VCaP (cell line): ENCODE measurements at regions not wholly inside any gene's neighbourhood (a gene's known extent, or its start where the extent isn't known, plus 50 kb on each side); places are given as distances from the start of the nearest gene placed in this dataset.

Source experiments
- H3K27ac ChIP-seq: fragments of 450-650 bp; 2 replicates; pipeline ENCODE4 v1.5.1; 2017
- TF ChIP-seq, protein P1 (sequence below): fragments of 450-650 bp; conservative IDR thresholded peaks from 2 replicates; pipeline ENCODE4 v1.5.1; 2017; ENCODE audit warnings: mild to moderate bottlenecking, moderate library complexity

DNA sequence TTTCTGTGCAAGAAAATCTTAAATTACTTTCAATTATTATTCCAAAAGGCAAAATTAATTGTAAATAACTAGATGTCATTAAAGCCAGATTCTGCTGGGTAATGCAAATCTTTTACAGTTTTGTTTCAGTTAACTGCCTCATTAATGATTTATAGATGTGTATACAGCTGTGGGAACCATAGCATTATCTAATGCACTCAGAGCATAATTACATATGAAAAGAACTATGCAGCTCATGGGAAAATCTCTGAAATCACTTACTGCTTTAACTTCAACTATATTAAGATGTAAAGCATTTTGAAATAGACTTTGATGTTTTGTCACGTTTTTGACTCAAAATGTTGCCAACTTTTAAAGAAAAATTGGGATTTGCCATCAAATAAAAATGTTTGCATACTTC, 630.3 kb upstream of the KLHL4 start:
- TF ChIP-seq, protein P1, sequence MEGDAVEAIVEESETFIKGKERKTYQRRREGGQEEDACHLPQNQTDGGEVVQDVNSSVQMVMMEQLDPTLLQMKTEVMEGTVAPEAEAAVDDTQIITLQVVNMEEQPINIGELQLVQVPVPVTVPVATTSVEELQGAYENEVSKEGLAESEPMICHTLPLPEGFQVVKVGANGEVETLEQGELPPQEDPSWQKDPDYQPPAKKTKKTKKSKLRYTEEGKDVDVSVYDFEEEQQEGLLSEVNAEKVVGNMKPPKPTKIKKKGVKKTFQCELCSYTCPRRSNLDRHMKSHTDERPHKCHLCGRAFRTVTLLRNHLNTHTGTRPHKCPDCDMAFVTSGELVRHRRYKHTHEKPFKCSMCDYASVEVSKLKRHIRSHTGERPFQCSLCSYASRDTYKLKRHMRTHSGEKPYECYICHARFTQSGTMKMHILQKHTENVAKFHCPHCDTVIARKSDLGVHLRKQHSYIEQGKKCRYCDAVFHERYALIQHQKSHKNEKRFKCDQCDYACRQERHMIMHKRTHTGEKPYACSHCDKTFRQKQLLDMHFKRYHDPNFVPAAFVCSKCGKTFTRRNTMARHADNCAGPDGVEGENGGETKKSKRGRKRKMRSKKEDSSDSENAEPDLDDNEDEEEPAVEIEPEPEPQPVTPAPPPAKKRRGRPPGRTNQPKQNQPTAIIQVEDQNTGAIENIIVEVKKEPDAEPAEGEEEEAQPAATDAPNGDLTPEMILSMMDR = no peak
- H3K27ac ChIP-seq = no peak overlapping the region

DNA sequence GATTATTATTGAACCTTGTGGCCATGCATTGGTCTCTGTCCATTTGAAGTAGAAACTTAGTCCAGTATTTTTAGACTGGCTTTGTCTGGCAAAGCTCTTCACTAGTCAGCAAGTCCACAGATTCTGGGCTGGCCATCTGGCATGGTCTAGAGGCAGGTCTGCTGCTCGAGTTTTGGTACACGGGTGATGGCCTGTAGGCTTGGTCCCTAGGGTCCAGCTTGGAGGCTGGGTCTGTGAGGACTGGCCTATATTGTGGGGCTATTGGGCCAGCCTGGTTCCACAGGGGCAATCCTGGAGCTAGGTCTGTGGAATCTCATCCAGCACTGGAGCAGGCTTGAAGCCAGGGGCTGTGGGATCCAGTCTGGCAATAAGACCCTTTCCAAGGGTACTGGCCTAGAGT, 607.6 kb upstream of the KLHL4 start:
- H3K27ac ChIP-seq = no peak overlapping the region
- TF ChIP-seq, protein P1 = no peak

DNA sequence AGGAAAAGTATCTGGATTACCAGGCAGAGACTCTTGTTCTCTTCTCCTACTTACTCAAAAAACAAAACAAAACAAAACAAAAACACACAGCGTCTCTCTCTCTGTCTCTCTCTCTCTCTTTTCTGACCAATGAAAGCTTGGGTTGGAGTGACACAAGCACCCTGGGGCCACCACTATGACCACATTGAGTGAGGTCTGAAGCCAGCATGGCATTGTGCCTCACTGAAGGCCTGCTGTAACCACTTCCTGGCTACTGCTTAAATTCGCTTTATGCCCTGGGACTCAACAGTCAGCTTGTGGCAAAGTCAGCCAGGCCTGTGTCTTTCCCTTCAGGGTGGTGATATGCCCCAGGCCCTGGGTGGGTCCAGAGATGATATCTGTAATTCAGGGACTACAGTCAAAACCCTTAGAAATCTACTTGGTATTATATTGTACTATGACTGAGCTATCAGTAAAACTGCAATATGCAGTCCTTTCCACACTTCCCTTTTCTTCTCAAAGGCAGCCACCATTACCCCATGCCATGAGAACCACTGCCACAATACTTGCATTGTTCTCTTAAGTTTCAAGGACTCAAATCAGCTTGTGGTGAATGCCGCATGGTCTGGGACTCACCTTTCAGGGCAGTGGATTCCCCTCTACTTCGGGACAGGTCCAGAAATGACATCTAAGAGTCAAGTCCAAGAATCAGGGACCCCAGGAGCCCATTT, 606.8 kb upstream of the KLHL4 start:
- TF ChIP-seq, protein P1 = no peak
- no peak overlapping the region for H3K27ac ChIP-seq

DNA sequence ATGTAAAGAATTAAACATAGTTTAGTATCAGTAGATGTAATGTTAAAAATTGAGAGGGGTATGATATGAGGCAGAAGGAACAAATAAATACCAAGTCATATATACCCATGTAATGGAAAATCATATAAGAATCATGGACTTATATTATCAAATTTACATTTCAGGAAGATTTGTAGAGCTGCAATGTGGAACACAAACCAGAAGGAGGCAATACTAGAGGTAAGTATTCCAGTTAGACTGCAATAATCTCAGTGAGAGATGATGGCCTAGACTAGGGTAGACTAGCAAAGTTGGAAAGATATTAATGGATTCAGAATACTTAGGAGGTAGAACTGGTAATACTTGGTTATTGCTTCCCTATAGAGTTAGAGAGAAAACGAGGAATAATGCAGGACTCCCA, 603.0 kb upstream of the KLHL4 start:
- TF ChIP-seq, protein P1 = no peak
- H3K27ac ChIP-seq = no peak overlapping the region

DNA sequence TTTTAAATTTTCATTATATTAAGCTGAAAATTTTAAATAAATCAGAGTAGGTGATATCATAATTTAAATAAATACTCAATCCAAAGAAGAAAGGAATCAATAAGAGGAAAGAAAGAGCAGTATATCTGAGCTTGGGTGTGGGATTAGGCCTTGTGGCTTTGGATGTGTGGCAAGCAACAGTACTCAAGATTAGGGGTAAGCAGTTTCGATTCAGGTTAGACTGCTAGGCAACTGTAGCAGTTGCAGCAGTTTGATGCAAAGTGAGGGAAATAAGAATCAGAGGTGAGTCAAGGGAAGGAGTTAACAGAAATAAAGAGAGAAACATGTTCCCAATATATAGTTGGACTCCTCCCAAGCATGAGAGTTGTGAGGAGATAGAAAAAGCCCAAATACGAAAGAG, 599.6 kb upstream of the KLHL4 start:
- TF ChIP-seq, protein P1 = no peak
- no peak overlapping the region for H3K27ac ChIP-seq

DNA sequence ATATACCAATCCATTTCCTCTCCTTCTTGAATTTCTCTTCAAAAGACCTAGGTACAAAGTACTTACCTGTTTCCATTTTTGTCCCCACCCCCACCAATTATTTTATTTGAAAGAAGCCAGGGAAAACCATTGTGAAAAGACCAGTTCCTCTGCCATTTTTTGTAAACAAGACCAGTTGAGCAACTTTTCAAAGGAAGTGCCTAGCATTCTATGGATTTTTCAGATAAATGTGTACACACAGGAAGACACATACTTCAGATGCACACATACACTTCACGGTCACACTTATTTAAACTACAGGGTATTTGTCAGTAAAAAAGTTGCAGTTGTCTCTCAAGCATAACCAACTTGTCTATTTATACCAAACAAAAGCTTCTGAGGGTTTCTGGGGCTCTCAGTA, 587.2 kb upstream of the KLHL4 start:
- TF ChIP-seq, protein P1 = no peak
- no peak overlapping the region for H3K27ac ChIP-seq

DNA sequence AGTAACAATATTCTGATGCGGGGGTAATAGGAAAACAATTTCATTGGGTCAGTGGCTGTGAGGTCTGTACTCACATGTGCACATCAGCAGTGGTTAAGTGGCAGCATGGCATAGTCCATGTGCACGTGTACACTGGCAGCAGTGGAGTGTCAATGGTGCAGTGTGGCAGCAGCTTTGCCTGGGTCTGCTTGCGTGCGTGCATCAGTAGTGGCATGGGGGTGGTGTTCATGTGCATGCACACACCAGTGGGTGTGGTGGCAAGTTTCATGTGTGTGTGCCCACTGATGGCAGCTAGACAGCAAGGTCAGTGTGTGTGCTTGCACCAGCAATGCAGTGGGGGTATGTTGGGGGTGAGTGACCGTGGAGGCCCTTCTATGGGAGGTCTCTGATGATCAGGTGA, 581.6 kb upstream of the KLHL4 start:
- H3K27ac ChIP-seq = no peak overlapping the region
- TF ChIP-seq, protein P1 = no peak
